Immature natural killer cell (primary cell): ENCODE measurements at regions not wholly inside any gene's neighbourhood (a gene's known extent, or its start where the extent isn't known, plus 50 kb on each side); places are given as distances from the start of the nearest gene placed in this dataset.

ENCODE experiments used
- DNase-seq, 3 donors: peaks; one replicate each; pipeline ENCODE4 v3.0.0; 2022; ENCODE audit warnings: mixed read lengths in 1 of 3
- H3K27ac Mint-ChIP-seq, 6 donors: one replicate each; pipeline ENCODE4 v1.8.0; 2020; ENCODE audit warnings: mixed read lengths in 6 of 6, mild to moderate bottlenecking in 5 of 6, inconsistent platforms in 4 of 6, moderate library complexity in 3 of 6
- H3K27me3 Mint-ChIP-seq, 3 donors: one replicate each; pipeline ENCODE4 v1.8.0; 2020 to 2021; ENCODE audit warnings: low read depth in 3 of 3, mild to moderate bottlenecking in 3 of 3, mixed read lengths in 3 of 3, moderate library complexity in 3 of 3, inconsistent platforms in 1 of 3
- H3K36me3 Mint-ChIP-seq, 3 donors: one replicate each; pipeline ENCODE4 v1.8.0; 2020; ENCODE audit warnings: mixed read lengths in 3 of 3, inconsistent platforms in 2 of 3, mild to moderate bottlenecking in 2 of 3
- H3K4me1 Mint-ChIP-seq, 2 donors: one replicate each; pipeline ENCODE4 v1.8.0; 2020; ENCODE audit warnings: inconsistent platforms in 2 of 2, mild to moderate bottlenecking in 2 of 2, mixed read lengths in 2 of 2, moderate library complexity in 1 of 2
- H3K4me3 Mint-ChIP-seq, 5 donors: one replicate each; pipeline ENCODE4 v1.8.0; 2020; ENCODE audit warnings: mild to moderate bottlenecking in 5 of 5, mixed read lengths in 5 of 5, inconsistent platforms in 3 of 5, moderate library complexity in 3 of 5
- H3K9me3 Mint-ChIP-seq, 6 donors: one replicate each; pipeline ENCODE4 v1.8.0; 2020; ENCODE audit warnings: mild to moderate bottlenecking in 6 of 6, mixed read lengths in 6 of 6, inconsistent platforms in 4 of 6, moderate library complexity in 3 of 6

DNA sequence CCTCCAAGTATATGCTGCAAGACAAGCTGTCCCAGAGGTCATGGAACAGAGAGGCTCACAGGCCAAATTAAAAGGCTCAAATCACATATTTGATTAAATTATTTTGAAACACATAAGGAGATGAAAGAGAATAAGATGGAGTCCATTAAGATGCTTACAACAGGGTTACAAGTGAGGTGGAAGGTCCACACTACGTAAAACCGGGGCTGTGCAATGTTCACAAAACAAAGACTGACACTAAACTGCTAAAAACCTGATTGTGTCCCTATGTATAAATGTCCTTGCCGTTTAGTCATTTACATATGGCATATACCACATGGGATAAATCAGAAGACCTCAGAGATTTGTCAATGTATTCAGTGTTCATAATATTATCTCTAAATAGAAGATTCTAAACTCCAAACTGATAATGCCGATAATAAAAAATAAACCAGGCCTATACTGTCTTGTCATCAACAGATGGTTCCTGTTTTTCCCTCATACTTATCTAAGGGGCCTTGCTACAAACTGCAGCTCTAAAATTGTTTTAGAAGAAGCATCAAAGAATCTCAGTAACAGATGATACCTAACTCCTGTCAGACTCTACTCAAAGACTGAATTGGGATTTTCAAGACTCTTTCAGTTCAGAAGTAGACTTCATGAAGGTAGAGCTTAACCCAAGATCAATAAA lies 51.8 kb upstream of the RIPOR2 start:
- Mint-ChIP-seq H3K27me3 (no peaks in the 10 kb centered on the region), H3K9me3 (no peaks in the 10 kb centered on the region), H3K27ac (peak overlapping the region in 2 of 6 donors; percentile 35 to 46), H3K36me3 (peaks cover 20 to 27% (median 22%) of the 10 kb centered on the region in 3 donors), H3K4me1 (peaks cover 38 to 66% of the 10 kb centered on the region in 2 donors), H3K4me3 (no peak overlapping the region)
- no peak for DNase-seq

DNA sequence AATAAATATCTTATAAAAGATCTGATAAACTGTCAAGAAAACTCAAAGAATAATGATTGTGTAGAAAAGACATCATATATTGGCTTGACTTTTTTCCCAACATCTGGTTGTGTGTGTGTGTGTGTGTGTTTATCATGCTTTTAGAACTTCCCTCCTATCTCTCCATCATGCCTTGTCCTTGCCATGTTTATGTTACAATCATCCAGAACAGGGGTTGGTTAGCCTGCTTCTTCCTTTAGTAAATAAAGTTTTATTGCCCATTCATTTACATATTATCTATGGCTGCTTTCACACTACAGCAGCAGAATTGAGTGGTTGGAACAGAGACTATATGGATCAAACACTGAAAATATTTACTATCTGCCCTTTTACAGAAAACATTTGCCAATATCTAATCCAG lies 52.8 kb upstream of the RIPOR2 start:
- Mint-ChIP-seq H3K27me3 (no peaks in the 10 kb centered on the region), H3K36me3 (peaks cover 20 to 27% (median 22%) of the 10 kb centered on the region in 3 donors), H3K27ac (peak overlapping the region in 1 of 6 donors; percentile 33), H3K4me1 (peaks cover 38 to 74% of the 10 kb centered on the region in 2 donors), H3K9me3 (no peaks in the 10 kb centered on the region), H3K4me3 (no peak overlapping the region)
- no peak for DNase-seq

DNA sequence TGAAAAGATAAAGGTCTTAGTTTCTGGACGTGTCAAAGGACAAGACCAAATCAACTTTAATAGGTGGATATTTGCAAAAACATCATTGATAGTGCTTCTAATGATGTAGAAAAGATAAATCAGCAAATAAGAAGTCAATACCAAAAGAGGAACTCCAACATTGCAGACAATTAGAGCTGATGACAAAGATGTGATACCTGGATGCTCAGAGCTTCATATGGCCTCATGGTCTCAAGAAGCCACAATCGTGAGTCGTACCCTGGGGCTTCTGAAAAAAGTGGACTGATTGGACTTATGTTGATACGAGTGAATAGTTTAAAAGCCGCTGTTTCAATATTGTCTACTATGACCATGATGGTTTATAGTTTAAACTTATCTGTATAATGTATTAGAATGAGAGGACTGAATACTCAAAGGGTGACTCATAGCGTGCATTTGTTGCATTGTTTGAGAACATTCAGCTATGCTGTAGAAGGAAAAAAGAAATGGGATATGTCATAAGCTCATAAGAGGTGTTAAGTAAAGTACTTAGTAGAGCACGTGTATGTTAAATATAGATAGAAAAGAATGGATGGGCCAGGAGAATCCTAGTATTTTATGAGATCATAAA lies 54.6 kb upstream of the RIPOR2 start:
- DNase-seq: no peak
- H3K9me3 Mint-ChIP-seq: no peaks in the 10 kb centered on the region
- peaks cover 33 to 63% of the 10 kb centered on the region in 2 donors for H3K4me1 Mint-ChIP-seq
- peaks cover 0 to 2% (median 0%) of the 10 kb centered on the region in 3 donors for H3K27me3 Mint-ChIP-seq
- peaks cover 14 to 22% (median 22%) of the 10 kb centered on the region in 3 donors for H3K36me3 Mint-ChIP-seq
- H3K27ac Mint-ChIP-seq: peak overlapping the region in 4 of 6 donors; percentile 10 to 83 (median 32)
- no peak overlapping the region for H3K4me3 Mint-ChIP-seq

DNA sequence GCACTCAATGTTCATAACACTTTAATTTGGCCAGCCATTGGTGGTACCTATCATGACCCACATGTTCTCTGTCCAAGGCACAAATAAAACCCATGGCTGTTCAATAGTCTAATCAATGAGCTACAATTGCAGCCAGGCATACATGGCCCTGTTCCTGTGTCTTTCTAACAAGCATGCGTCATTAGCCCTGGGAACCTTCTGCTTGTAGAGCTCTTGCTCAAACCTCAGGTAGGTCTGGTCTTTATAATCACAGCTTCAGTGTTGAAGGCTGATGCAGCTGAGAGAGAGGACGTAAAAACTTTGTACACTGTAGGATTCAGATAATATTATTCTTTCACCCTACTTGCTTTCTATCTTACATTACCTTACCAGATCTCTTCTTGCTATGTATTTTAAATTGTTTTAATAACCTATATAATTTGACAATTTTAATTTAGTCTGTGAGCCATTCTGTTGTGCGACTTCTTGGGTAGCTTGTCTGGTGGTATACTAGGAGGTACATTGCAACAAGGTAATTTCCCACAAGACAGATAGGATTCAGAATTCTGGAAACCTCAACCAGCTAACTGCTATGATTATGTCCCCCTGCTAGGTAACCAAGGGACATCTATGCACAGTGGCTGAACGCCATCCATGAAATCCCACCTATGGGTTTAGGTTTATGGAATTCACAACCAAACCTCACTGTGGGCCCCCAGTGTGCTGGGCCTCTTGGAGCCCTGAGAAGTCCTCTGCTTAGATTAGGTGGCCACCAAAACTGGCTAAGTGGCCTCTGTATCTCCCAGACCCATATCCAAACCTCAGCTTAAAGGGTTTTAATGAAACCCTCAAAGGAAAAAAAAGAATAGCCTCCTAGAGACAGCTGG lies 55.4 kb upstream of the RIPOR2 start:
- H3K4me3 Mint-ChIP-seq: peak overlapping the region in 4 of 5 donors; percentile 38 to 60 (median 50)
- DNase-seq: no peak

DNA sequence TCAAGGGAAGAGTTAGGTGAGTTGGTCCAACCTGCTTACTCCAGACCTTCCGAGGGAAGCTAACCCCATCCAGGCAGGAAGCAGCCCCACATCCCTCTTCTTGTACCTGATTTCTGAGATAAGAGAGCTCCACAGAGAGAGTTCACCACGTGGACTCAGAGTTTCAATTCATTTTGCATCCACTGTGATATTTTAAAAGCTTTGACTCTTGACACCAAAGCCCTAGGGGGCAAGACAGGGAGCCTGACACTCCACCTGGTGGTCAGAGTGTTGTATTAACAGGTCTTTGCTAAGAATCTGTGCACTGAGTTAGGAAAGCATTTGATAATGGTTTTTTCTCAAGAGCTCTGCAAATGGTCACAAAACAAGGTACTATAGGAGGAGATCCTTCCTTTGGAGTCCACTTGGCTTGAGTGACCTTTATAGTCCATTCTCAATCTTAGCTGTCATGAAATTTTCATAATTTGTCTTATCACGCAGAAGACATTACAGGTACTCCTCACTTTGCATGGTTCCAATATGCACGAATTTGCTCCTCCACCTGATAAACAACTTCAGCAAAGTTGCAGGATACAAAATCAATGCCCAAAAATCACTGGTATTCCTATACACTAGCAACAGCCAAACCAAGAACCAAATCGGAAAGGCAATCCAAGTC lies 56.2 kb upstream of the RIPOR2 start:
- peak overlapping the region in 4 of 5 donors; percentile 38 to 60 (median 53) for H3K4me3 Mint-ChIP-seq
- peaks cover 0 to 2% (median 0%) of the 10 kb centered on the region in 3 donors for H3K27me3 Mint-ChIP-seq
- peak; percentile 68 to 76 (median 71) for DNase-seq
- H3K4me1 Mint-ChIP-seq: peaks cover 35 to 60% of the 10 kb centered on the region in 2 donors
- peaks cover 8 to 17% (median 13%) of the 10 kb centered on the region in 3 donors for H3K36me3 Mint-ChIP-seq
- peak overlapping the region; percentile 10 to 84 (median 78) for H3K27ac Mint-ChIP-seq
- no peaks in the 10 kb centered on the region for H3K9me3 Mint-ChIP-seq

More for the DNA sequence above, 55.4 kb upstream of the RIPOR2 start:
- no peaks in the 10 kb centered on the region for H3K9me3 Mint-ChIP-seq
- peak overlapping the region; percentile 10 to 84 (median 81) for H3K27ac Mint-ChIP-seq
- H3K27me3 Mint-ChIP-seq: peaks cover 0 to 2% (median 0%) of the 10 kb centered on the region in 3 donors
- peaks cover 35 to 60% of the 10 kb centered on the region in 2 donors for H3K4me1 Mint-ChIP-seq
- peaks cover 14 to 22% (median 19%) of the 10 kb centered on the region in 3 donors for H3K36me3 Mint-ChIP-seq

DNA sequence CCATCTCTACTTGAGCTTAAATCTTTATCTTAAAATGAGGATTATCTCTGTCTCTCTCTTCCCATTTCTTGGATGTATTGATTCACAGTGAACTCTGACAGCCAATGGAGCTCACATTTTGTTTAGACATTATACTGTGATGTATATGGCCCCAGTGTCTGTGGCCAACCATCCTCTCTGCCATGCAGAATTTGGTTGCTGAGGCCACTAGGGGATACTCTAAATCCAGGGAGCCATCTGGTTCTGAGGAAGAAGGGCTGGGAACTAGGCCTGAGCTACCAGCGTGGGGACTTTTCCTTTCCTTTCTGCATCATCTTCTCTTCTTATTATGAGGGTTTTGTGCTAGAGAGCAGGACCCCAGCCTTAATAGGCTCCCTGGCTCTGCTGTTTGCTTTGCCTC lies 59.1 kb upstream of the RIPOR2 start:
- H3K36me3 Mint-ChIP-seq: peaks cover 0 to 6% (median 4%) of the 10 kb centered on the region in 3 donors
- peaks cover 0 to 2% (median 0%) of the 10 kb centered on the region in 3 donors for H3K27me3 Mint-ChIP-seq
- H3K9me3 Mint-ChIP-seq: no peaks in the 10 kb centered on the region
- no peak overlapping the region for H3K4me3 Mint-ChIP-seq
- peak overlapping the region in 4 of 6 donors; percentile 4 to 76 (median 44) for H3K27ac Mint-ChIP-seq
- H3K4me1 Mint-ChIP-seq: peaks cover 40 to 68% of the 10 kb centered on the region in 2 donors
- DNase-seq: no peak

DNA sequence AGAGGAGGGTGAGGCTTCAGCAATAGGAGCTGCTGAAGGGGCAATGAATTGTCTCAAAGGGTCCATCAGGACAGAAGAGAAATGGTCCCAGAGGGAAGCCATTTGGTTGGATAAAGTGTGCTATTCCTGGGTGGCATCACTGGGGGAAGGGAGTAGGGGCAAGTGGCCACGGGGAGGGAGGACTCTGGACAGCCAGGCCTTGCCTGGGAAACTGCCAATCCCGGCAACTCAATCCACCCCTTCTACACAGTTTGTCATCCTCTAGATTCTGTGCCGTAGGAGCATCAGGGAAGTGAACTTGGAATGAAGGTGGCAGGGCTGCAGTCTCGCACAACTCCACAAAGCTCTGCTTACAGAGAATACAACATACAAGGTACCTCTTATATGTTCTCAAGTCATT lies 59.5 kb upstream of the RIPOR2 start:
- H3K36me3 Mint-ChIP-seq: peaks cover 0 to 10% (median 7%) of the 10 kb centered on the region in 3 donors
- peaks cover 41 to 69% of the 10 kb centered on the region in 2 donors for H3K4me1 Mint-ChIP-seq
- no peak for DNase-seq
- no peaks in the 10 kb centered on the region for H3K9me3 Mint-ChIP-seq
- H3K27me3 Mint-ChIP-seq: peaks cover 0 to 2% (median 1%) of the 10 kb centered on the region in 3 donors
- H3K4me3 Mint-ChIP-seq: no peak overlapping the region
- peak overlapping the region in 4 of 6 donors; percentile 4 to 76 (median 44) for H3K27ac Mint-ChIP-seq

DNA sequence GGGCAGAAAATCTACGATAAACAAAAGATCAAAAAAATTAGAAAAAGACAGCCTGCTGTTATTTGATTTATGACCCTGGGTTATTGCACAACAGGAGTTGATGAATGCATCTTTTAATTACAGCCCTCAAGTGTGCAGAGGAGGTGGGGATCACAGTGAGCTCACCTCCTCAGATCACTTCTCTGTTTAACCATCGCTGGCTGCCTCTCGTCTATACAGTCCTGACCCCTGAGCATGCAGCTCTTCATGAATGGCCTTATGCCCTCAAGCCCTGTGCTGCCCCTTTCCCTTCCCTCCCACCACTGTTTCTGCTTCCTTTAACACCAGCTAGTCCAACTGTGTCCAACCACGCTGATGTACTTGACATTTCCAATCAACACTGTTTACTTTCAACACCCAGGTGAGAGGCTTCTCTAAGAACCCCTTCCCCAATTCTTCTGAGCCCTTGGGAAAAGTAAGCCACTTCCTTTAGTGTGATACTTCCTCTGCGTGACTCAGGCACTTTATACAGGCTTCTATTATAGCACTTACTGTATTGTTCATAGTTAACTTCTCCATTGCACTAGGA lies 60.6 kb upstream of the RIPOR2 start:
- Mint-ChIP-seq H3K36me3 (peaks cover 0 to 8% (median 6%) of the 10 kb centered on the region in 3 donors), H3K4me3 (no peak overlapping the region), H3K4me1 (peaks cover 30 to 66% of the 10 kb centered on the region in 2 donors), H3K9me3 (no peaks in the 10 kb centered on the region), H3K27me3 (peaks cover 0 to 2% (median 2%) of the 10 kb centered on the region in 3 donors), H3K27ac (peak overlapping the region in 2 of 6 donors; percentile 20 to 69)
- DNase-seq: no peak

DNA sequence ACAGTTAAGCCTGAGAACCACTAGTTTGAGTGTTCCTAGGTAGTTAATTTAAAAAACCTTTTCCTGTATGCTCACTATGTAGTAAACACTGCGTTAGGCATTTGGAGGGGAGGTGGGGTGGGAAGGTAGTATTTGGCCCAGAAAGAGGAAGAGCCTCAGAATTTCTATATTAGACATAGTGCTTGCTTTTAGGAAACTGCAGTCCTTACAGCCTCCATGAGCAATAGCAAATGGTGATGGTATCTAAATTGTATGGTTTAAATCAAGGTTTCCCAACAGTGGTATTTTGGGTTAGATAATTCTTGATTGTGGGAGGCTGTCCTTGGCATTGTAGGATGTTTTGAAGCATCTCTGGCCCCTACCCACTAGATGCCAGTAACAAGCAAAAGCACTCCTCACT lies 61.5 kb upstream of the RIPOR2 start:
- no peak for DNase-seq
- Mint-ChIP-seq H3K36me3 (peaks cover 0 to 8% (median 6%) of the 10 kb centered on the region in 3 donors), H3K27me3 (peaks cover 0 to 2% (median 2%) of the 10 kb centered on the region in 3 donors), H3K9me3 (no peaks in the 10 kb centered on the region), H3K27ac (no peak overlapping the region), H3K4me3 (no peak overlapping the region), H3K4me1 (peaks cover 22 to 57% of the 10 kb centered on the region in 2 donors)

DNA sequence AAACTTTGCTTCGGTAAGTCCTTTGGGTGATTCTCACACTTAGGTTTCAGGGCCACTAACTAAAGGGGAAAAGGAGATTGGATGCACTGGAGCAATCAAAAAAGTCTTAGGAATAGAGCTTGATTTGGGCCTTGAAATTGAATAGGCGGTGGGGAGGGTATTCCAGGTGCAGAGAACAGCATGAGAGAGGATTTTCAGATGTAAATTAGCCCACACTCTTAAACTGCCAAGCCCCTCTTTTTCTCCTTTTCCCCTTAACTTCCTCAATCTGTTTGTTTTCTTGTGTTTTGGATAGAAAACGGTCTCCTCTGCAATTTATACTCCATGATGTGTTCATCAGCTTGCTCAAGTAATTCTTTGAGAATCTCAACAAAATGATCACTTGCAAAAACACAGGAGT lies 62.1 kb upstream of the RIPOR2 start:
- no peak overlapping the region for H3K27ac Mint-ChIP-seq
- H3K36me3 Mint-ChIP-seq: peaks cover 0 to 8% (median 6%) of the 10 kb centered on the region in 3 donors
- H3K4me3 Mint-ChIP-seq: no peak overlapping the region
- peaks cover 22 to 58% of the 10 kb centered on the region in 2 donors for H3K4me1 Mint-ChIP-seq
- H3K9me3 Mint-ChIP-seq: no peaks in the 10 kb centered on the region
- H3K27me3 Mint-ChIP-seq: peaks cover 0 to 2% (median 2%) of the 10 kb centered on the region in 3 donors
- no peak for DNase-seq

DNA sequence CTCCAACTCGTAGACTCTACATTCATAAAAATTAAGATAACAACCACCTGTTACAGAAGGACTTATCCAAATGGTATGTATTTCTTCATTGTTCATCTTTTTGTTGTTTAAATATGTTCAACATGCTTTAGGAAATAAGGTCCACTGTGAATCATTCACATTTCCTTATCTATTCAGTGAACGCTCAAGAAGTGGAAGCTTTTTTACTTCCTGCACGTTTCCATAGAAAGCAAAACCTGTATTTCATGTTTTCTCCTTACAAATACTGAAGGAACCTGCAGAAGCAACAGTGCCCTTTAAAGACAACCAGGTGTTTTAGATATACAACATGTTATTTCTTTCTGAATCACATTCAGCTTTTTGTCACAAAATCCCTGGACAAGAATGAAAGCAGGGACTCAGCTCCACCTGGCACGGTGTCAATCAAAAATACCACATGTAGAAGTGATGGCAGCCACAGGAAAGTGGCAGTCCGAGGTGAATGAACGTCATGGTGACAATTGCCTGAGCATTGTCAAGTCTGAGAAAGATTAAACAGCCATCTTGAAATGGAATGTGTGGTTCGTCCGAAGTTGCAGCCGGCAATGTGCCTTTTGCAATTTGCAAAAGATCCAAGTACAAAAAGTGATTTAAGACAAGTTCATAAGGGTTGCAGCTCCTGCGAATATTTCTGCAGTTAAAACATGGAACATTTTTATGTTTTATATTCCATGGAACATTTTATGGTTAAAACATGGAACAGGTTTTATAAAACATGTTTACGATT lies 66.7 kb upstream of the RIPOR2 start:
- Mint-ChIP-seq H3K4me1 (peaks cover 43 to 78% of the 10 kb centered on the region in 2 donors), H3K27me3 (peaks cover 0 to 4% (median 1%) of the 10 kb centered on the region in 3 donors), H3K36me3 (peaks cover 0 to 8% (median 6%) of the 10 kb centered on the region in 3 donors), H3K4me3 (no peak overlapping the region), H3K27ac (no peak overlapping the region), H3K9me3 (no peaks in the 10 kb centered on the region)
- no peak for DNase-seq

DNA sequence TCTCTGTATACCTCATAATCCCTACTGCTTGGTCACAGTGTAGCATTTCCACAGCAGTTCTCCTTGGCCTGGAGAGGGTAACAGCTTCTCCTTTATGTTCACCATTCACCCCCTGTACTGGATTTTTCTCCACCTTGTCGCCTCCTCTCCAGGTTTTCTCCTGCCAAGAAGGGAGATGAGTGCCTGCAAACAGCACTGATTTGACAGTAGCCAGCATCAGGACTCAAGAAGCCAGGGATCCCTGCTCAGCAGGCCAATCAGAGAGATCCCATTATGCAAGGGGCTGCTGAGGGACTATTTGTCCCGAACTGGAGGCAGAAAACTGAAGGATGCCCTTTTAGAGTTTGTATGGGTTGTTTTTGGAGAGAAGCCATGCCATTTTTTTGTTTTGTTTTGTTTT lies 68.6 kb upstream of the RIPOR2 start:
- H3K27ac Mint-ChIP-seq: peak overlapping the region in 5 of 6 donors; percentile 6 to 78 (median 45)
- H3K4me3 Mint-ChIP-seq: no peak overlapping the region
- peaks cover 0 to 4% (median 3%) of the 10 kb centered on the region in 3 donors for H3K27me3 Mint-ChIP-seq
- DNase-seq: no peak
- peaks cover 0 to 6% (median 4%) of the 10 kb centered on the region in 3 donors for H3K36me3 Mint-ChIP-seq
- H3K9me3 Mint-ChIP-seq: no peaks in the 10 kb centered on the region
- peaks cover 61 to 80% of the 10 kb centered on the region in 2 donors for H3K4me1 Mint-ChIP-seq
